Hepatocyte (in vitro differentiated cells): ENCODE measurements at regions not wholly inside any gene's neighbourhood (a gene's known extent, or its start where the extent isn't known, plus 50 kb on each side); places are given as distances from the start of the nearest gene placed in this dataset.
A peak's percentile ranks its signal among the peaks of the same experiment; 100 is the strongest.

Experiments used
- DNase-seq: peaks from one replicate; pipeline ENCODE4 v3.0.0-alpha.2; 2016; ENCODE audit warnings: low spot score
- H2AFZ ChIP-seq: fragments of 200-600 bp; sonication (generic); 2 replicates; pipeline ENCODE4 v1.6.0; 2016; ENCODE audit warnings: antibody characterized with exemption, mild to moderate bottlenecking
- H3K27ac ChIP-seq: fragments of 200-600 bp; sonication (generic); 2 replicates; pipeline ENCODE4 v1.5.1; 2016; ENCODE audit warnings: mild to moderate bottlenecking
- H3K27me3 ChIP-seq: fragments of 200-600 bp; sonication (generic); 2 replicates; pipeline ENCODE4 v1.6.1; 2016
- H3K36me3 ChIP-seq: fragments of 200-600 bp; sonication (generic); replicated peaks from 2 replicates; pipeline ENCODE4 v1.5.1; 2016; ENCODE audit warnings: low read depth; ENCODE audit not compliant: insufficient read depth
- H3K4me1 ChIP-seq: fragments of 200-600 bp; sonication (generic); 2 replicates; pipeline ENCODE4 v1.5.1; 2016; ENCODE audit warnings: mild to moderate bottlenecking, moderate library complexity; ENCODE audit not compliant: insufficient read depth
- H3K4me2 ChIP-seq: fragments of 200-600 bp; sonication (generic); 2 replicates; pipeline ENCODE4 v1.6.0; 2016
- H3K4me3 ChIP-seq: fragments of 200-600 bp; sonication (generic); 2 replicates; pipeline ENCODE4 v1.5.1; 2016; ENCODE audit warnings: mild to moderate bottlenecking
- H3K79me2 ChIP-seq: fragments of 200-600 bp; sonication (generic); 2 replicates; pipeline ENCODE4 v1.6.0; 2017; ENCODE audit warnings: mild to moderate bottlenecking
- H3K9me2 ChIP-seq: fragments of 200-600 bp; sonication (generic); replicated peaks from 2 replicates; pipeline ENCODE4 v1.6.0; 2017; ENCODE audit warnings: mild to moderate bottlenecking; ENCODE audit not compliant: insufficient read depth
- H3K9me3 ChIP-seq: fragments of 200-600 bp; sonication (generic); 2 replicates; pipeline ENCODE4 v1.5.1; 2016; ENCODE audit warnings: low read depth, mild to moderate bottlenecking
- H4K20me1 ChIP-seq: fragments of 200-600 bp; sonication (generic); 2 replicates; pipeline ENCODE4 v1.6.0; 2016; ENCODE audit warnings: mild to moderate bottlenecking; ENCODE audit not compliant: insufficient read depth, poor library complexity, severe bottlenecking
- EZH2 ChIP-seq: fragments of 200-600 bp; sonication (generic); IDR thresholded peaks from 2 replicates; pipeline ENCODE4 v1.6.1; 2016; ENCODE audit warnings: antibody characterized with exemption, mild to moderate bottlenecking, borderline replicate concordance
- EZH2phosphoT487 ChIP-seq: fragments of 200-600 bp; sonication (generic); IDR thresholded peaks from one replicate; pipeline ENCODE4 v1.6.1; 2018; ENCODE audit warnings: antibody characterized with exemption, mild to moderate bottlenecking, low read depth, moderate library complexity; ENCODE audit not compliant: unreplicated experiment, severe bottlenecking
- WGBS: methylation state at CpG from one replicate; pipeline ENCODE4 v1.1.6; 2016; ENCODE audit warnings: low lambda C conversion rate; ENCODE audit errors: missing lambda C conversion rate; 5-methylcytosine and 5-hydroxymethylcytosine counted together
- TF ChIP-seq, protein P1 (sequence below): fragments of 200-600 bp; sonication (generic); IDR thresholded peaks from 2 replicates; pipeline ENCODE4 v1.5.1; 2016; ENCODE audit warnings: antibody characterized with exemption, mild to moderate bottlenecking; ENCODE audit not compliant: poor library complexity

DNA sequence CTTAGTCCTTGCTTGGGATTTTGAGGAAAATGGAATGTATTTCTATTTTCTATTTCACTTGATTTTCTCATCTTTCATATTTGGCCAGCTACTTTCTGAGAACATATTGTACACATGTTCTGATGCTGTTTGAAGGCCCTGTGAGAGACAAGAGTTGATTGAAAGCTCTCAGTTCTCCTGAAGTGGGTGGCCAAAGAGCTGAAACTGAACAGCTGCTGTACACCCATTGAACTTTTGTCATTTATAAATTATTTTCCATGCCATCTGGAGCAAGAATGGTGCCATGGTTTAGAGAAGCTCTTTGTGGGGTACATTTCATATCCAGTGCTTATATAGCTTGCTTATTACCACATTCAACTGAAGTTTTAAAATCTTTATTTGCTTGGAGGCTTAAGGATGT is 298.3 kb downstream of the PRL start:
- Histone ChIP-seq H3K36me3 (no peaks in the 10 kb centered on the region), H3K79me2 (no peaks in the 10 kb centered on the region), H3K27ac (peak overlapping the region; percentile 22), H4K20me1 (no peaks in the 10 kb centered on the region), H2AFZ (no peak overlapping the region), H3K4me3 (no peak overlapping the region), H3K9me3 (no peaks in the 10 kb centered on the region), H3K27me3 (no peaks in the 10 kb centered on the region), H3K9me2 (no peaks in the 10 kb centered on the region), H3K4me2 (no peak overlapping the region), H3K4me1 (peaks cover 40% of the 10 kb centered on the region)
- no peak for TF ChIP-seq EZH2
- TF ChIP-seq, protein P1, sequence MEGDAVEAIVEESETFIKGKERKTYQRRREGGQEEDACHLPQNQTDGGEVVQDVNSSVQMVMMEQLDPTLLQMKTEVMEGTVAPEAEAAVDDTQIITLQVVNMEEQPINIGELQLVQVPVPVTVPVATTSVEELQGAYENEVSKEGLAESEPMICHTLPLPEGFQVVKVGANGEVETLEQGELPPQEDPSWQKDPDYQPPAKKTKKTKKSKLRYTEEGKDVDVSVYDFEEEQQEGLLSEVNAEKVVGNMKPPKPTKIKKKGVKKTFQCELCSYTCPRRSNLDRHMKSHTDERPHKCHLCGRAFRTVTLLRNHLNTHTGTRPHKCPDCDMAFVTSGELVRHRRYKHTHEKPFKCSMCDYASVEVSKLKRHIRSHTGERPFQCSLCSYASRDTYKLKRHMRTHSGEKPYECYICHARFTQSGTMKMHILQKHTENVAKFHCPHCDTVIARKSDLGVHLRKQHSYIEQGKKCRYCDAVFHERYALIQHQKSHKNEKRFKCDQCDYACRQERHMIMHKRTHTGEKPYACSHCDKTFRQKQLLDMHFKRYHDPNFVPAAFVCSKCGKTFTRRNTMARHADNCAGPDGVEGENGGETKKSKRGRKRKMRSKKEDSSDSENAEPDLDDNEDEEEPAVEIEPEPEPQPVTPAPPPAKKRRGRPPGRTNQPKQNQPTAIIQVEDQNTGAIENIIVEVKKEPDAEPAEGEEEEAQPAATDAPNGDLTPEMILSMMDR: no peak
- no peak for TF ChIP-seq EZH2phosphoT487
- DNase-seq: no peak

GRCh38 chr6:21999012-21999528 is 297.8 kb downstream of the PRL start:
- Histone ChIP-seq H3K27me3 (no peaks in the 10 kb centered on the region), H3K79me2 (no peaks in the 10 kb centered on the region), H2AFZ (no peak overlapping the region), H3K4me1 (peaks cover 42% of the 10 kb centered on the region), H3K36me3 (no peaks in the 10 kb centered on the region), H3K27ac (peak overlapping the region; percentile 31), H4K20me1 (no peaks in the 10 kb centered on the region), H3K4me3 (no peak overlapping the region), H3K9me2 (no peaks in the 10 kb centered on the region), H3K9me3 (no peaks in the 10 kb centered on the region), H3K4me2 (no peak overlapping the region)
- WGBS: 42% methylated on average over 6 of the region's 6 CpGs
- no peak for TF ChIP-seq EZH2
- DNase-seq: peak; percentile 8

DNA sequence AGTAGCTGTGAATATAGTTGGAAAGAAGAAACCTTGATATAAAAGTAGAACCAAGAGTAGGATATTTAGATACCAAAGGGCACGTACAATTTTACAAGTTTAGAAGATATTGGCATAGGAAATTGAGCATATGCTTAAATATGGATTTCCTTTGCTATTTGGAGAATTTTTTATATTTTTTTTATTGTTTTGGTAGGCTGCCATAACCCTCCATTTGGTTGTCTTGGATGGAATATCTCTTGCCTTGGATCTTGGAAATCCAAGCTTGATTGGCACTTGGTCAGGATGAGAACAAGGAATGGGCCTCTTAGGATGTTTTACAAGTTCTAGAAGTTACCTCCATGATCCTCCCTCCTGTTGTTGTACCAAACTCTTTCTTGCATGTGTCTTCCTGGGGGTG is 297.1 kb downstream of the PRL start:
- WGBS: 88% methylated on average over 1 of the region's 1 CpG
- no peak overlapping the region for H2AFZ ChIP-seq
- H3K4me2 ChIP-seq: no peak overlapping the region

DNA sequence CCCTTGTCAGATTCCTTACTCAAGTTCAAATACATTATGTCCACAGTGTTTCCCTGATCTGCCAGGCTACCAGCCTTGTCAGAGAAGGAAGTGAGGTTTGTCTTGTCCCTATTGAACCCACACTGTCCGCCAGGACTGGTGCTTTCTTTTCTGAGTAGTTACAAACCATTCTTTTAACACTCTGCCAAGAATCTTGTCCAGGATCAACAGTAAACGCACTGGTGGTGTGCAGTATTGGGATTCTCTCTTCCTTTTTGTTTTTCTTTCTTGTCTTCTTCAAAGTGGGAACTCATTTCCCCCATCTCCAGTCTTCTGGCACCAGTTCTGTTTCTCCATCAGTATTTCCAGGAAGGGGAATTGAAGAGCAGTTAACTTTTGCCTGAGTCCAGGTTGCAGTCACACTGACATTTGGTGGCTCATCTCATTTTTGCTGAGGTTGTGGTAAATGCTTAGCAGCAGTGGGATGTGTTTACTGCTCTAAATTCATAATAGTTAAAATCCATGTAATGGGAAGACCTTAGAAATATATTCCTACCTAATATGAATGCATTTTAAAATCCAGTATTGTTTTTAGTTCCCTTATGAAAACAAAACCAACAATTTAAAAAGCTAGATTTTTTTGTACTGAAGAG is 295.3 kb downstream of the PRL start:
- WGBS: 71% methylated on average over 2 of the region's 2 CpGs
- no peaks in the 10 kb centered on the region for H4K20me1 ChIP-seq
- no peaks in the 10 kb centered on the region for H3K36me3 ChIP-seq
- no peak overlapping the region for H3K4me3 ChIP-seq
- no peak overlapping the region for H3K4me2 ChIP-seq
- no peaks in the 10 kb centered on the region for H3K9me3 ChIP-seq
- H3K9me2 ChIP-seq: no peaks in the 10 kb centered on the region
- H3K27me3 ChIP-seq: no peaks in the 10 kb centered on the region
- no peaks in the 10 kb centered on the region for H3K79me2 ChIP-seq
- DNase-seq: no peak
- H2AFZ ChIP-seq: no peak overlapping the region
- H3K27ac ChIP-seq: no peak overlapping the region
- TF ChIP-seq EZH2 (no peak), EZH2phosphoT487 (no peak)
- peaks cover 38% of the 10 kb centered on the region for H3K4me1 ChIP-seq

More for the DNA sequence above, 297.1 kb downstream of the PRL start:
- TF ChIP-seq, protein P1: no peak
- no peak for TF ChIP-seq EZH2
- no peak for TF ChIP-seq EZH2phosphoT487
- peak overlapping the region; percentile 31 for H3K27ac ChIP-seq
- H3K36me3 ChIP-seq: no peaks in the 10 kb centered on the region
- H4K20me1 ChIP-seq: no peaks in the 10 kb centered on the region
- no peaks in the 10 kb centered on the region for H3K79me2 ChIP-seq
- DNase-seq: no peak
- no peak overlapping the region for H3K4me3 ChIP-seq
- no peaks in the 10 kb centered on the region for H3K9me2 ChIP-seq
- no peaks in the 10 kb centered on the region for H3K9me3 ChIP-seq
- no peaks in the 10 kb centered on the region for H3K27me3 ChIP-seq
- H3K4me1 ChIP-seq: peaks cover 42% of the 10 kb centered on the region
